BE2C (cell line): ENCODE measurements at regions not wholly inside any gene's neighbourhood (a gene's known extent, or its start where the extent isn't known, plus 50 kb on each side); places are given as distances from the start of the nearest gene placed in this dataset.

Experiments used
- DNase-seq: peaks from one replicate; pipeline ENCODE4 v3.0.0-alpha.2; 2020
- H3K27me3 ChIP-seq: fragments of 250-450 bp; sonication (Bioruptor Pico); 2 replicates; pipeline ENCODE4 v1.5.1; 2020; ENCODE audit warnings: mild to moderate bottlenecking
- H3K36me3 ChIP-seq: fragments of 250-450 bp; sonication (Bioruptor Pico); 2 replicates; pipeline ENCODE4 v1.5.1; 2020; ENCODE audit warnings: mild to moderate bottlenecking
- H3K4me1 ChIP-seq: fragments of 250-450 bp; sonication (Bioruptor Pico); 2 replicates; pipeline ENCODE4 v1.5.1; 2020
- H3K4me3 ChIP-seq: 2 replicates; pipeline ENCODE4 v1.5.1; 2011; ENCODE audit warnings: low read depth, low read length
- H3K9me3 ChIP-seq: fragments of 250-450 bp; sonication (Bioruptor Pico); 2 replicates; pipeline ENCODE4 v1.5.1; 2020
- CTCF ChIP-seq: IDR thresholded peaks from 2 replicates; pipeline ENCODE4 v1.5.1; 2012; ENCODE audit warnings: mild to moderate bottlenecking, low read depth, low read length

GRCh38 chr5:103439007-103439406, 123.6 kb downstream of the NUDT12 start:
- Histone ChIP-seq H3K27me3 (no peaks in the 10 kb centered on the region), H3K9me3 (no peaks in the 10 kb centered on the region), H3K36me3 (no peaks in the 10 kb centered on the region), H3K4me1 (peaks cover 14% of the 10 kb centered on the region), H3K4me3 (no peak overlapping the region)
- no peak for TF ChIP-seq CTCF
- DNase-seq, result no peak

GRCh38 chr5:103436656-103437055, 125.9 kb downstream of the NUDT12 start:
- H3K36me3 ChIP-seq, result no peaks in the 10 kb centered on the region
- H3K9me3 ChIP-seq, result no peaks in the 10 kb centered on the region
- H3K4me1 ChIP-seq, result peaks cover 7% of the 10 kb centered on the region
- H3K27me3 ChIP-seq, result no peaks in the 10 kb centered on the region
- TF ChIP-seq CTCF, result no peak
- DNase-seq, result no peak
- H3K4me3 ChIP-seq, result no peak overlapping the region

- peaks cover 4% of the 10 kb centered on the region; the same call in 1 of the 2 replicates for H3K4me1 ChIP-seq
- H3K36me3 ChIP-seq, result no peaks in the 10 kb centered on the region
- H3K9me3 ChIP-seq, result no peaks in the 10 kb centered on the region
- no peak overlapping the region for H3K4me3 ChIP-seq
- H3K27me3 ChIP-seq, result no peaks in the 10 kb centered on the region
- DNase-seq, result no peak
- TF ChIP-seq CTCF, result no peak
Observed at GRCh38 chr5:103436112-103436511, 126.5 kb downstream of the NUDT12 start.

GRCh38 chr5:103435136-103435889, 127.3 kb downstream of the NUDT12 start:
- Histone ChIP-seq H3K27me3 (no peaks in the 10 kb centered on the region), H3K9me3 (no peaks in the 10 kb centered on the region), H3K36me3 (no peaks in the 10 kb centered on the region), H3K4me1 (peaks cover 4% of the 10 kb centered on the region; the same call in 1 of the 2 replicates), H3K4me3 (no peak overlapping the region)
- no peak for DNase-seq
- TF ChIP-seq CTCF, result no peak

GRCh38 chr5:103434057-103434456, 128.5 kb downstream of the NUDT12 start:
- Histone ChIP-seq H3K36me3 (no peaks in the 10 kb centered on the region), H3K4me3 (no peak overlapping the region), H3K4me1 (peaks cover 4% of the 10 kb centered on the region; the same call in 1 of the 2 replicates), H3K9me3 (no peaks in the 10 kb centered on the region), H3K27me3 (no peaks in the 10 kb centered on the region)
- TF ChIP-seq CTCF, result no peak
- DNase-seq, result peak; percentile 34

- Histone ChIP-seq H3K9me3 (no peaks in the 10 kb centered on the region), H3K4me1 (peaks cover 8% of the 10 kb centered on the region), H3K36me3 (no peaks in the 10 kb centered on the region), H3K27me3 (no peaks in the 10 kb centered on the region), H3K4me3 (no peak overlapping the region)
- TF ChIP-seq CTCF, result no peak
- DNase-seq, result no peak
Observed at GRCh38 chr5:103433211-103433610, 129.4 kb downstream of the NUDT12 start.
